ENCODE measurements at regions not wholly inside any gene's neighbourhood (a gene's known extent, or its start where the extent isn't known, plus 50 kb on each side); places are given as distances from the start of the nearest gene placed in this dataset.
A peak's percentile ranks its signal among the peaks of the same experiment; 100 is the strongest.

DNA sequence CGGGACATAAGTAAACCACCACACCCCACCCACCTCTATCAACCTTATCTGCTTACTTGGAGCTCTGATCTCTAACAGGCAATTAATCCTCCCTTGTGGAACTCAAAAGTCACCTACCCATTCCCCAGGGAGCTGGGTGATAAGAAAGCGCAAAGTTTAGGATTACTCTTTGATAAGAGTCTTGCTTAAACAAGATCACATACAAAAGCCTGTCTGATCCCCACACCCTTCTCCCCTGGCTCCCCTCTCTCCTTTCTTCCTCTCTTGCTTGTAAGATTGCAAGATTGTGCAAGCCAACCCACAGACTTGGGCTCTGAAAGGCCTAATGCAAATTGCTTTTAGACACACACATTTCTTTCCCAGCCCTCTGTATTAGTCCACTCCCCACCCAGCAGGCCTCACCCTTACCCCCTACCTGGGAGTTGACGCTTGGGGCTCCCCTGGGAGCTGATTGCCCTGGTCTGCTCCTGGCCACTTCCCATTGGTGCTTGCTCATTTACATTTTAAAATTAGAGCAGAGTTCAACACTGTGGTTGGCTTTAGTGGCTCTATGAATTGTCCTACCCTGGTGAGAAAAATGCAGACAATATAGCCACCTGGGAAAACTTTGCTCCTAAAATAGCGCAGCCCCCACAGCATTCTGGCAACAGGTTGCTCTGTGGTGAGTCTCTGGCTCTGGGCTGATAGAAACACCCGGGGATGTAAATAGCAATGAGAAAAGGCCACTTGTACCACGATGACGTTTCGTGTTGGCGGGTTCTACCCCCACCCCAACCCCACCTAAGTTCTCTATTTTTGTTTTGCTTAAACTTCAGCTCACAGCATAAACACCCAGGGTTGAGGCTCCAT lies 58.9 kb upstream of the EPCAM start:
- no peak for DNase-seq (ENCODE audit: low read depth, low spot score)
- no peak overlapping the region for H3K4me3 ChIP-seq (ENCODE audit: insufficient read length, low read depth)
- H3K9ac ChIP-seq (ENCODE audit: insufficient read length, low read depth) = peak overlapping the region; percentile 58
- TF ChIP-seq ZNF274 (IDR thresholded peaks at IDR 0.05; ENCODE audit: low read depth, low read length) (no peak), YY1 (IDR thresholded peaks at IDR 0.05; ENCODE audit: insufficient read depth, insufficient read length) (no peak), SUZ12 (IDR thresholded peaks at IDR 0.05; ENCODE audit: extremely low read depth, insufficient read depth, insufficient read length) (no peak)
- no peaks in the 10 kb centered on the region for H3K27me3 ChIP-seq (ENCODE audit: insufficient read depth, insufficient read length)
- peaks cover 2% of the 10 kb centered on the region for H3K4me1 ChIP-seq (ENCODE audit: insufficient read depth, insufficient read length)
- no peaks in the 10 kb centered on the region for H3K9me3 ChIP-seq (ENCODE audit: insufficient read depth, low read length)
- H3K36me3 ChIP-seq (ENCODE audit: insufficient read depth, insufficient read length, low read length) = no peaks in the 10 kb centered on the region

DNA sequence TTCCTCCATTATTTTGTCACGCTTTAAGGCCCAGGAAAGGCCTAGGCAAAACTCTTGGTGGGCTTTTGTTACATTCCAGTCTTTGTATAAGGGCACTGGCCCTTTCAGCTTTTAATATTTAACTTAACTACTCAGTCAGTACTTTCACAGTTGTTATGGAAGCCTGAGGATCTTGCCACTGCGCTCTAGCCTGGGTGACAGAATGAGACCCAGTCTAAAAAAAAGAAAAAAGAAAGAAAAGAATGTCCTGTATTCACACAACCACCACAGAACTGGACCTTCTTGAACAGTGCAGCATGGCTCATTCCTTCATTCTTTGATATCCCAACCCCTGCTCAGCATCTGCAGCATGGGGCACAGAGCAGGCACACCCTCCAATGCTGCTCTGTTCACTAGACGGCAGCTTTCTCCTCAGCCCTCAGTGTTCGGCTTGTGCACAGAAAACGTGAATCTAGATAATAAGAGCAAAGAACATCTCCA lies 59.6 kb upstream of the EPCAM start:
- DNase-seq (ENCODE audit: low read depth, low spot score) = no peak
- H3K9ac ChIP-seq (ENCODE audit: insufficient read length, low read depth) = peak overlapping the region; percentile 58
- no peaks in the 10 kb centered on the region for H3K9me3 ChIP-seq (ENCODE audit: insufficient read depth, low read length)
- H3K4me3 ChIP-seq (ENCODE audit: insufficient read length, low read depth) = no peak overlapping the region
- H3K27me3 ChIP-seq (ENCODE audit: insufficient read depth, insufficient read length) = no peaks in the 10 kb centered on the region
- peaks cover 2% of the 10 kb centered on the region for H3K4me1 ChIP-seq (ENCODE audit: insufficient read depth, insufficient read length)
- TF ChIP-seq SUZ12 (IDR thresholded peaks at IDR 0.05; ENCODE audit: extremely low read depth, insufficient read depth, insufficient read length) = no peak
- TF ChIP-seq YY1 (IDR thresholded peaks at IDR 0.05; ENCODE audit: insufficient read depth, insufficient read length) = no peak
- no peak for TF ChIP-seq ZNF274 (IDR thresholded peaks at IDR 0.05; ENCODE audit: low read depth, low read length)
- no peaks in the 10 kb centered on the region for H3K36me3 ChIP-seq (ENCODE audit: insufficient read depth, insufficient read length, low read length)

DNA sequence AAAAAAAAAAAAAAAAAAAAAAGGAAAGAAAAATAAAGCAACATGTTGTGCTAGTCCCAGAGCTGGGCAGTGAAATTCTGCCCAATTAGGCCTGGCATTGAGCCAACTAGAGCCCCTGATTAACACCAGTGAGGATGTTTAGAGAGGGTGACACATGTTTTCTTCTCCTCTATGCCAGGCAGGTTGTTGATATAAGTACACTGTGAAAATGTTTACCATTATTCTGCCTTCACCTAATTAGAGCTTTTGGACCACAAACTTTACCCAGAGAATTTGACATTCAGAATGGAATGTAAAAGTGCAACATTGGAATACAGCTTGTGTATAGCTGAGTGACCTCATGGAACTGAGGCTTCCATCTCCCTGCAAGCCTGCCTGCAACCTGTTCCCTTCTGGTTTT lies 62.0 kb upstream of the EPCAM start:
- no peaks in the 10 kb centered on the region for H3K9me3 ChIP-seq (ENCODE audit: insufficient read depth, low read length)
- H3K27me3 ChIP-seq (ENCODE audit: insufficient read depth, insufficient read length) = no peaks in the 10 kb centered on the region
- H3K4me3 ChIP-seq (ENCODE audit: insufficient read length, low read depth) = no peak overlapping the region
- H3K4me1 ChIP-seq (ENCODE audit: insufficient read depth, insufficient read length) = peaks cover 2% of the 10 kb centered on the region
- TF ChIP-seq YY1 (IDR thresholded peaks at IDR 0.05; ENCODE audit: insufficient read depth, insufficient read length) = no peak
- no peak for TF ChIP-seq SUZ12 (IDR thresholded peaks at IDR 0.05; ENCODE audit: extremely low read depth, insufficient read depth, insufficient read length)
- TF ChIP-seq ZNF274 (IDR thresholded peaks at IDR 0.05; ENCODE audit: low read depth, low read length) = no peak
- H3K9ac ChIP-seq (ENCODE audit: insufficient read length, low read depth) = no peak overlapping the region
- no peak for DNase-seq (ENCODE audit: low read depth, low spot score)
- no peaks in the 10 kb centered on the region for H3K36me3 ChIP-seq (ENCODE audit: insufficient read depth, insufficient read length, low read length)

DNA sequence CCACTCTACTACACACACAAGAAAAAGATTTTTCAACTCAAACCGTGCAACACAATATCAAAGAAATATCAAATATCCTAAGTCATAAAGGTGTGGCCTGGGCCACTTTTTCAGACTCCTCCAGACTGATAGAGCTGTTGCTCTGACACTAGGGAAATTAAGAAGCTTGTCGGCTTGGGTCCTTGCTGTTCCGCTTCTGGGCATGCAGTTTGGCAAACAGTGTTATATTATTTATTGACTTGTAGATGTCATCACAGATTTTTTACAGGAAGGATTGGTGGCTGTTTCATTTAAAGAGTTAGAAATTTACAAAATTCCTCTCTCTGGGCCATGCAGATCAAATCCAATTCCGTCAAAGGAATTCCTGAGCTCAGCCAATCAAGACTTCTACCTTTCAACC lies 64.5 kb upstream of the EPCAM start:
- no peak for DNase-seq (ENCODE audit: low read depth, low spot score)
- Histone ChIP-seq H3K9me3 (ENCODE audit: insufficient read depth, low read length) (no peaks in the 10 kb centered on the region), H3K27me3 (ENCODE audit: insufficient read depth, insufficient read length) (no peaks in the 10 kb centered on the region), H3K36me3 (ENCODE audit: insufficient read depth, insufficient read length, low read length) (no peaks in the 10 kb centered on the region), H3K9ac (ENCODE audit: insufficient read length, low read depth) (no peak overlapping the region), H3K4me1 (ENCODE audit: insufficient read depth, insufficient read length) (peaks cover under 1% of the 10 kb centered on the region), H3K4me3 (ENCODE audit: insufficient read length, low read depth) (no peak overlapping the region)
- no peak for TF ChIP-seq ZNF274 (IDR thresholded peaks at IDR 0.05; ENCODE audit: low read depth, low read length)
- TF ChIP-seq SUZ12 (IDR thresholded peaks at IDR 0.05; ENCODE audit: extremely low read depth, insufficient read depth, insufficient read length) = no peak
- no peak for TF ChIP-seq YY1 (IDR thresholded peaks at IDR 0.05; ENCODE audit: insufficient read depth, insufficient read length)

DNA sequence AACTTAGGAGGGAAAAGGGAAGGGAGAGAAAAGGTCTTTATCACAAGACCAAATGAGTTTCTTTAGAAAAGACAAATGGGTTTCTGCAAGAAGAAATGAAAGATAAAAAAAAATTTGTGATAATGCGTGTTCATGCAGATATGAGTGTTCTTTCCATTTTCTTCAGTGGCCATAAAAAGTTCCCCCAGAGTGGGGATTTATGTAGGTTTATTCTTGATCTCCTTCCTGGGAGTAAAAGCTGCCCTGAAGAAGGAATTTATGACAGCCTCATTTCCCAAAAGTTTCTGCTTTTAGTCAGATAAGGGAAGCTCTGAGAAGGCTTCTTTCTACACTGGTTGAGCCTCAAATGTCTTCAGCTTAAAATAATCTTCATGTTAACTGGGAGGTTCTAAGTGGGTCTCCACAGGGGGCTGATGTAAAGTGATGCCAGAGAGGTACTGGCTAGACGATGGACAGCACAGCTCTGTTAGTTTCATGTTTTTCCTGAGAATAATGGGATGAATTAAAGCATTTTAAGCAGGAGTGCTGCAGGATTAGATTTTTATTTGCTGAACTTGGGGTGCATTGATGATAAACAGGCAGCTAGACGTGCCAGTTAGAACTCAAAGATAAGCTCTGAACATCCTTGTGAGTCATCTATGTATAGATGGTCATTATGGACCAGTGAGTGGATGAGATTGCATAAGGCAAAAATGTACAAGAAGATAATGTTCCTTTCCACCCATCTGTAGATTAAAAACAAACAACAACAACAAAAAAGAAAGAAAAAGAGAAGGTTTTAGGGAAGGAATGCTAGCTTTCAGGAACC lies 65.6 kb upstream of the EPCAM start:
- no peak overlapping the region for H3K9ac ChIP-seq (ENCODE audit: insufficient read length, low read depth)
- DNase-seq (ENCODE audit: low read depth, low spot score) = no peak

DNA sequence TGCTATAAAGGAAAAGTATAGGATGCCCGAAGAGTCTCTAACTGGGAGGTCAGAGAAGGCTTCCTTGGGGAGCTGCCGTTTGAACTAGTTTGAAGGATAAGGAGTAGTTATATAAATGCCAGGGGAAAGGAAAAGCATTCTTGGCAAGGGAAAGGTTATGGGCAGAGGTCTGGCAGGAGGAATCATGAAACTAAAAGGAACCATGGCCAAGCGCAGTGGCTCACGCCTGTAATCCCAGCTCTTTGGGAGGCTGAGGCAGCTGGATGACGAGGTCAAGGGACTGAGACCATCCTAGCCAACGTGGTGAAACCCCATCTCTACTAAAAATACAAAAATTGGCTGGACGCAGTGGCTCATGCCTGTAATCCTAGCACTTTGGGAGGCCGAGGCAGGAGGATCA lies 66.8 kb upstream of the EPCAM start:
- Histone ChIP-seq H3K4me1 (ENCODE audit: insufficient read depth, insufficient read length) (no peaks in the 10 kb centered on the region), H3K9me3 (ENCODE audit: insufficient read depth, low read length) (no peaks in the 10 kb centered on the region), H3K36me3 (ENCODE audit: insufficient read depth, insufficient read length, low read length) (no peaks in the 10 kb centered on the region), H3K4me3 (ENCODE audit: insufficient read length, low read depth) (no peak overlapping the region), H3K27me3 (ENCODE audit: insufficient read depth, insufficient read length) (no peaks in the 10 kb centered on the region), H3K9ac (ENCODE audit: insufficient read length, low read depth) (no peak overlapping the region)
- TF ChIP-seq ZNF274 (IDR thresholded peaks at IDR 0.05; ENCODE audit: low read depth, low read length) (no peak), SUZ12 (IDR thresholded peaks at IDR 0.05; ENCODE audit: extremely low read depth, insufficient read depth, insufficient read length) (no peak), YY1 (IDR thresholded peaks at IDR 0.05; ENCODE audit: insufficient read depth, insufficient read length) (no peak)
- no peak for DNase-seq (ENCODE audit: low read depth, low spot score)

More for the DNA sequence above, 65.6 kb upstream of the EPCAM start:
- Histone ChIP-seq H3K4me1 (ENCODE audit: insufficient read depth, insufficient read length) (no peaks in the 10 kb centered on the region), H3K9me3 (ENCODE audit: insufficient read depth, low read length) (no peaks in the 10 kb centered on the region), H3K4me3 (ENCODE audit: insufficient read length, low read depth) (no peak overlapping the region), H3K36me3 (ENCODE audit: insufficient read depth, insufficient read length, low read length) (no peaks in the 10 kb centered on the region), H3K27me3 (ENCODE audit: insufficient read depth, insufficient read length) (no peaks in the 10 kb centered on the region)
- TF ChIP-seq ZNF274 (IDR thresholded peaks at IDR 0.05; ENCODE audit: low read depth, low read length) (no peak), SUZ12 (IDR thresholded peaks at IDR 0.05; ENCODE audit: extremely low read depth, insufficient read depth, insufficient read length) (no peak), YY1 (IDR thresholded peaks at IDR 0.05; ENCODE audit: insufficient read depth, insufficient read length) (no peak)

DNA sequence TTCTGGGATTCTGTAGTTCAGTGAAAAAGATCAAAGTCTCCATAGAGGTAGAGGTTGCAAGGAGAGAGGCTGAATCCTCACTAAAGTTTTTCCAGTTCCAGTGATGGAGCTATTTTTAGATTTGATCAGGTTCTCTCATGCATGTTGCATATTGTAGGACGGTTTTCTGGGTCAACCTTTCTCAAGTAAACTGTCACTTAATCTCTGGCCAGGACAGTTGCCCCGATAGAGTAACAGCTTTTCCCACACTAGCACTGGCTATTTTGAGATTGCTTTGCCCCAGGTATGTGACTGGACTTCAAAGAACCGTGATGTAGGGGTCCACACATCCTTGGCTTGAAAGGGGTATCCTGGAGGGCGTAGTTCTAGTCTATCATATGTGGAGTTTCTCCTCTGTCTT lies 67.4 kb upstream of the EPCAM start:
- Histone ChIP-seq H3K4me1 (ENCODE audit: insufficient read depth, insufficient read length) (no peaks in the 10 kb centered on the region), H3K36me3 (ENCODE audit: insufficient read depth, insufficient read length, low read length) (no peaks in the 10 kb centered on the region), H3K27me3 (ENCODE audit: insufficient read depth, insufficient read length) (no peaks in the 10 kb centered on the region), H3K4me3 (ENCODE audit: insufficient read length, low read depth) (no peak overlapping the region), H3K9ac (ENCODE audit: insufficient read length, low read depth) (no peak overlapping the region), H3K9me3 (ENCODE audit: insufficient read depth, low read length) (no peaks in the 10 kb centered on the region)
- DNase-seq (ENCODE audit: low read depth, low spot score) = no peak
- no peak for TF ChIP-seq YY1 (IDR thresholded peaks at IDR 0.05; ENCODE audit: insufficient read depth, insufficient read length)
- no peak for TF ChIP-seq SUZ12 (IDR thresholded peaks at IDR 0.05; ENCODE audit: extremely low read depth, insufficient read depth, insufficient read length)
- TF ChIP-seq ZNF274 (IDR thresholded peaks at IDR 0.05; ENCODE audit: low read depth, low read length) = no peak
